H9 (cell line): ENCODE measurements at regions not wholly inside any gene's neighbourhood (a gene's known extent, or its start where the extent isn't known, plus 50 kb on each side); places are given as distances from the start of the nearest gene placed in this dataset.

ENCODE experiments used
- DNase-seq: peaks from one replicate; pipeline ENCODE4 v3.0.0-alpha.2; 2017
- H2AFZ ChIP-seq: one replicate; pipeline ENCODE4 v1.6.1; 2013; ENCODE audit warnings: mild to moderate bottlenecking, low read length, control low read depth, moderate library complexity
- H2AK5ac ChIP-seq: 2 replicates; pipeline ENCODE4 v1.6.1; 2013; ENCODE audit warnings: low read length, control low read depth, mixed read lengths; ENCODE audit not compliant: insufficient read length
- H2BK120ac ChIP-seq: one replicate; pipeline ENCODE4 v1.6.1; 2013; ENCODE audit warnings: low read depth, mild to moderate bottlenecking, low read length, control low read depth, inconsistent platforms; ENCODE audit not compliant: poor library complexity, severe bottlenecking
- H2BK12ac ChIP-seq: 2 replicates; pipeline ENCODE4 v1.6.1; 2013; ENCODE audit warnings: low read length, control low read depth, mixed read lengths, low read depth; ENCODE audit not compliant: insufficient read length
- H2BK15ac ChIP-seq: 2 replicates; pipeline ENCODE4 v1.6.1; 2013; ENCODE audit warnings: low read depth, low read length, control low read depth
- H2BK20ac ChIP-seq: one replicate; pipeline ENCODE4 v1.6.1; 2013; ENCODE audit warnings: low read depth, mild to moderate bottlenecking, low read length, control low read depth, inconsistent platforms; ENCODE audit not compliant: poor library complexity, severe bottlenecking
- H2BK5ac ChIP-seq: 2 replicates; pipeline ENCODE4 v1.6.1; 2013; ENCODE audit warnings: low read length, control low read depth, mixed read lengths; ENCODE audit not compliant: insufficient read length
- H3K14ac ChIP-seq: 2 replicates; pipeline ENCODE4 v1.6.1; 2013; ENCODE audit warnings: low read length, control low read depth; ENCODE audit not compliant: insufficient read depth
- H3K18ac ChIP-seq: 2 replicates; pipeline ENCODE4 v1.6.1; 2013; ENCODE audit warnings: low read depth, mild to moderate bottlenecking, mixed read lengths, low read length, control low read depth; ENCODE audit not compliant: insufficient read length
- H3K23ac ChIP-seq: 2 replicates; pipeline ENCODE4 v1.6.1; 2013; ENCODE audit warnings: low read length, control low read depth, mixed read lengths, low read depth; ENCODE audit not compliant: insufficient read length
- H3K23me2 ChIP-seq: 2 replicates; pipeline ENCODE4 v1.6.1; 2013; ENCODE audit warnings: low read depth, mild to moderate bottlenecking, mixed read lengths, low read length, control low read depth; ENCODE audit not compliant: insufficient read length, poor library complexity, severe bottlenecking
- H3K27ac ChIP-seq: 2 replicates; pipeline ENCODE4 v1.5.1; 2013; ENCODE audit warnings: low read length, control low read depth, mixed read lengths, low read depth; ENCODE audit not compliant: insufficient read length
- H3K27me3 ChIP-seq: 2 replicates; pipeline ENCODE4 v1.6.1; 2013; ENCODE audit warnings: low read length, control low read depth, inconsistent platforms; ENCODE audit not compliant: insufficient read depth
- H3K4ac ChIP-seq: 2 replicates; pipeline ENCODE4 v1.6.1; 2013; ENCODE audit warnings: low read depth, mild to moderate bottlenecking, control low read depth, inconsistent platforms, low read length, moderate library complexity
- H3K4me1 ChIP-seq: 2 replicates; pipeline ENCODE4 v1.6.1; 2013; ENCODE audit warnings: low read length, control low read depth, inconsistent platforms; ENCODE audit not compliant: insufficient read depth
- H3K4me2 ChIP-seq: 2 replicates; pipeline ENCODE4 v1.6.1; 2013; ENCODE audit warnings: low read length, control low read depth, mixed read lengths; ENCODE audit not compliant: insufficient read length, insufficient read depth
- H3K56ac ChIP-seq: 2 replicates; pipeline ENCODE4 v1.6.1; 2013; ENCODE audit warnings: low read depth, mild to moderate bottlenecking, mixed read lengths, low read length, control low read depth; ENCODE audit not compliant: insufficient read length
- H3K79me1 ChIP-seq: 2 replicates; pipeline ENCODE4 v1.6.1; 2013; ENCODE audit warnings: low read depth, mild to moderate bottlenecking, moderate library complexity, low read length, control low read depth, inconsistent platforms; ENCODE audit not compliant: insufficient read depth, poor library complexity, severe bottlenecking
- H3K79me2 ChIP-seq: 2 replicates; pipeline ENCODE4 v1.6.1; 2013; ENCODE audit warnings: low read length, control low read depth, inconsistent platforms; ENCODE audit not compliant: insufficient read depth
- H3K9ac ChIP-seq: 2 replicates; pipeline ENCODE4 v1.6.1; 2013; ENCODE audit warnings: low read length, control low read depth, mixed read lengths; ENCODE audit not compliant: insufficient read length; ENCODE audit errors: extremely low read depth
- H3K9me3 ChIP-seq: one replicate; pipeline ENCODE4 v1.6.1; 2013; ENCODE audit warnings: low read depth, low read length, inconsistent platforms; ENCODE audit not compliant: control insufficient read depth
- H3T11ph ChIP-seq: one replicate; pipeline ENCODE4 v1.6.1; 2013; ENCODE audit warnings: mild to moderate bottlenecking, low read length, control low read depth, inconsistent platforms
- H4K20me1 ChIP-seq: one replicate; pipeline ENCODE4 v1.6.1; 2013; ENCODE audit not compliant: control insufficient read depth, insufficient read length, insufficient read depth
- H4K5ac ChIP-seq: 2 replicates; pipeline ENCODE4 v1.6.1; 2013; ENCODE audit warnings: low read depth, mild to moderate bottlenecking, mixed read lengths, low read length, control low read depth; ENCODE audit not compliant: insufficient read length
- H4K8ac ChIP-seq: replicated peaks from 2 replicates; pipeline ENCODE4 v1.6.1; 2013; ENCODE audit warnings: low read length, control low read depth, mixed read lengths, low read depth; ENCODE audit not compliant: insufficient read length
- H4K91ac ChIP-seq: 2 replicates; pipeline ENCODE4 v1.6.1; 2013; ENCODE audit warnings: low read depth, mild to moderate bottlenecking, moderate library complexity, mixed read lengths, low read length, control low read depth; ENCODE audit not compliant: insufficient read length
- H3K27ac Mint-ChIP-seq, 3 experiments: 2 replicates in 2 of 3; 3 replicates in 1 of 3; pipeline ENCODE4 v1.8.0; 2020 to 2021; ENCODE audit warnings: mixed read lengths in 3 of 3, mild to moderate bottlenecking in 1 of 3, moderate library complexity in 1 of 3
- H3K27me3 Mint-ChIP-seq: 2 replicates; pipeline ENCODE4 v1.8.0; 2021; ENCODE audit warnings: low read depth, mild to moderate bottlenecking, moderate library complexity, mixed read lengths
- H3K36me3 Mint-ChIP-seq, 3 experiments: 2 replicates in 2 of 3; 3 replicates in 1 of 3; pipeline ENCODE4 v1.8.0; 2020 to 2021; ENCODE audit warnings: low read depth in 3 of 3, mixed read lengths in 3 of 3; ENCODE audit not compliant: insufficient read depth in 1 of 3
- H3K4me1 Mint-ChIP-seq, 2 experiments: 2 replicates each; pipeline ENCODE4 v1.8.0; 2020; ENCODE audit warnings: mixed read lengths in 2 of 2
- H3K4me3 Mint-ChIP-seq, 2 experiments: 2 replicates in 1 of 2; 3 replicates in 1 of 2; pipeline ENCODE4 v1.8.0; 2020 to 2021; ENCODE audit warnings: mild to moderate bottlenecking in 2 of 2, mixed read lengths in 2 of 2, moderate library complexity in 1 of 2
- H3K9me3 Mint-ChIP-seq, 2 experiments: 2 replicates in 1 of 2; 3 replicates in 1 of 2; pipeline ENCODE4 v1.8.0; 2020; ENCODE audit warnings: mild to moderate bottlenecking in 2 of 2, mixed read lengths in 2 of 2, moderate library complexity in 1 of 2
- WGBS: extraction: QIAGEN DNeasy Blood & Tissue Kit; methylation state at CpG from one replicate; pipeline ENCODE4 v1.1.7; 2013; ENCODE audit warnings: missing lambda C conversion rate, low lambda C conversion rate, mixed read lengths; ENCODE audit not compliant: insufficient read length; ENCODE audit errors: extremely low coverage; 5-methylcytosine and 5-hydroxymethylcytosine counted together
- TF ChIP-seq, protein P1 (sequence below): fragments of 200-600 bp; sonication (generic); conservative IDR thresholded peaks from 3 replicates; pipeline ENCODE4 v1.8.0; 2021; ENCODE audit warnings: antibody characterized with exemption, mild to moderate bottlenecking

DNA sequence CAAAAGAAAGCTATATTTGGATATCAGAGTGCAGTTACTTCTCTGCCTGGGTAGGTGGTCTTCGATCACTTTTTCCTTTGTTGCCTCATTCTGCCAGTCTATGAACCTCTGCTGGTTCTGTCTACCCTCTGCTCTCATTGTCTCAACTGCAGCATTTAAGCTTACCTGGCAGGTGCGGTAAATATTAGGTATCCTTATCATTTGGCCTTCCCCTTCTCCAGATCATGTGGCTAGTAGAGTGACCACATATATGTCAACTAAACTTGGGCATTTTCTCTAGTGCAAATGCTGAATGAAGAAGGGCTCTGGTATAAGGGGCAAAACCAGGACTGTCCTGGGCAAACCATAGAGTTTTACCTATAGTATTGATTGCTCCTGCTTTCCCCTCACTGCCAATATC, 180.8 kb downstream of the MDFIC start:
- no peak overlapping the region for H3K27ac Mint-ChIP-seq
- Histone ChIP-seq H3K4me2 (no peak overlapping the region), H4K5ac (no peak overlapping the region), H3K4me1 (no peaks in the 10 kb centered on the region), H3K18ac (no peak overlapping the region), H4K91ac (no peak overlapping the region), H2AFZ (no peak overlapping the region), H3K4ac (no peak overlapping the region), H2BK5ac (no peak overlapping the region), H2BK120ac (no peak overlapping the region), H4K8ac (no peak overlapping the region), H4K20me1 (no peaks in the 10 kb centered on the region), H3T11ph (no peak overlapping the region), H3K23me2 (no peaks in the 10 kb centered on the region), H3K27ac (no peak overlapping the region), H3K23ac (no peak overlapping the region), H2BK20ac (no peak overlapping the region), H2AK5ac (no peak overlapping the region), H3K9ac (no peak overlapping the region), H3K9me3 (no peaks in the 10 kb centered on the region), H3K79me2 (no peaks in the 10 kb centered on the region), H3K79me1 (no peaks in the 10 kb centered on the region), H3K14ac (no peak overlapping the region), H3K56ac (no peak overlapping the region), H2BK15ac (no peak overlapping the region), H3K27me3 (no peaks in the 10 kb centered on the region), H2BK12ac (no peak overlapping the region)
- H3K9me3 Mint-ChIP-seq, result no peaks in the 10 kb centered on the region
- no peak for DNase-seq
- no peak overlapping the region for H3K4me3 Mint-ChIP-seq
- TF ChIP-seq, protein P1, sequence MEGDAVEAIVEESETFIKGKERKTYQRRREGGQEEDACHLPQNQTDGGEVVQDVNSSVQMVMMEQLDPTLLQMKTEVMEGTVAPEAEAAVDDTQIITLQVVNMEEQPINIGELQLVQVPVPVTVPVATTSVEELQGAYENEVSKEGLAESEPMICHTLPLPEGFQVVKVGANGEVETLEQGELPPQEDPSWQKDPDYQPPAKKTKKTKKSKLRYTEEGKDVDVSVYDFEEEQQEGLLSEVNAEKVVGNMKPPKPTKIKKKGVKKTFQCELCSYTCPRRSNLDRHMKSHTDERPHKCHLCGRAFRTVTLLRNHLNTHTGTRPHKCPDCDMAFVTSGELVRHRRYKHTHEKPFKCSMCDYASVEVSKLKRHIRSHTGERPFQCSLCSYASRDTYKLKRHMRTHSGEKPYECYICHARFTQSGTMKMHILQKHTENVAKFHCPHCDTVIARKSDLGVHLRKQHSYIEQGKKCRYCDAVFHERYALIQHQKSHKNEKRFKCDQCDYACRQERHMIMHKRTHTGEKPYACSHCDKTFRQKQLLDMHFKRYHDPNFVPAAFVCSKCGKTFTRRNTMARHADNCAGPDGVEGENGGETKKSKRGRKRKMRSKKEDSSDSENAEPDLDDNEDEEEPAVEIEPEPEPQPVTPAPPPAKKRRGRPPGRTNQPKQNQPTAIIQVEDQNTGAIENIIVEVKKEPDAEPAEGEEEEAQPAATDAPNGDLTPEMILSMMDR, result no peak
- no peaks in the 10 kb centered on the region for H3K27me3 Mint-ChIP-seq
- H3K4me1 Mint-ChIP-seq, result peaks cover 0 to 5% of the 10 kb centered on the region in 2 experiments; a peak in 1 of 4 replicates
- no peaks in the 10 kb centered on the region for H3K36me3 Mint-ChIP-seq
- no CpG with 5 or more reads among the region's 2 CpGs for WGBS
